ENCODE measurements at regions not wholly inside any gene's neighbourhood (a gene's known extent, or its start where the extent isn't known, plus 50 kb on each side); places are given as distances from the start of the nearest gene placed in this dataset.

DNA sequence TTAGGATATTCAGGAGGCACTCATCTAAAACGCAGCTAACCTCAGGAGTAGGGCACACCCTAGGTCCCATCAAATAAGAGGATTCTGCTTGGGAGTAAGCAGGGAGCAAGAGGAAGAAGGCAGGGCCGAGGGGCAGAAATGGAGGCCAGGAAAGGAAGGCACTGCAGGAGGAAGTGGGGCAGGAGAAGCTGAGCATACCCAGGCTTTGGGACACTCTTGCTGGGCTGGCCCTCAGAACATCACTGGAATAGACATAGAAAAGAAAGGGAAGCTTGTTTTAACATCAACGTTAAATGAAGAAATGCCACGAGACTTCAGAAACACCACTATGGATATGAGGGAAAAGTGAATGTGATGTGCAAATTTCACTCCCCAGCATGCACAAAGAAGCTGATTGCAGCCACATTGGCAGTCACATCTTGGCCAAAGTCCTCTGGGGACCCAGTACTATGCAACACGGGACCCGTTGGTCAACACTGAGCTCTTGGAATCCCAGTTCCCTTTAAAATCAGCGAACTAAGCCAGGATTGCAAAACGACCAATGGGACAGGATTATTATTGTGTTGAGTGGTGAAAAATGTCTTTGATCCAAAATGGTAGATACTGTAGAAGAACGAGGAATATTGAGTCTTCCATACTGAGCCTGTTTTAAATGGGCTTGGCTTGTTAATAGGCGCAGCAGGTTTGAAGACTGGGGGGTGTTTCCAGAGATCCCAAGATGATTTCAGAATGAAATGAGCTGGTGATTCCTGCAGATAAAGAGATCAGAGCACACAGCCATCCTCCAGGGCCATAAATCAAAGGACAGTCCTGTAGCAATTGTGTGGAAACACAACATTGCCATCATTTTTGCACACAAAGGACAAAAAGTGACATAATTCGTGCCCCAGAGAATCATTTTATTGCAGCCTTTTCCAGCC lies 152.4 kb downstream of the TOMM20 start:
- no peak for DNase-seq

DNA sequence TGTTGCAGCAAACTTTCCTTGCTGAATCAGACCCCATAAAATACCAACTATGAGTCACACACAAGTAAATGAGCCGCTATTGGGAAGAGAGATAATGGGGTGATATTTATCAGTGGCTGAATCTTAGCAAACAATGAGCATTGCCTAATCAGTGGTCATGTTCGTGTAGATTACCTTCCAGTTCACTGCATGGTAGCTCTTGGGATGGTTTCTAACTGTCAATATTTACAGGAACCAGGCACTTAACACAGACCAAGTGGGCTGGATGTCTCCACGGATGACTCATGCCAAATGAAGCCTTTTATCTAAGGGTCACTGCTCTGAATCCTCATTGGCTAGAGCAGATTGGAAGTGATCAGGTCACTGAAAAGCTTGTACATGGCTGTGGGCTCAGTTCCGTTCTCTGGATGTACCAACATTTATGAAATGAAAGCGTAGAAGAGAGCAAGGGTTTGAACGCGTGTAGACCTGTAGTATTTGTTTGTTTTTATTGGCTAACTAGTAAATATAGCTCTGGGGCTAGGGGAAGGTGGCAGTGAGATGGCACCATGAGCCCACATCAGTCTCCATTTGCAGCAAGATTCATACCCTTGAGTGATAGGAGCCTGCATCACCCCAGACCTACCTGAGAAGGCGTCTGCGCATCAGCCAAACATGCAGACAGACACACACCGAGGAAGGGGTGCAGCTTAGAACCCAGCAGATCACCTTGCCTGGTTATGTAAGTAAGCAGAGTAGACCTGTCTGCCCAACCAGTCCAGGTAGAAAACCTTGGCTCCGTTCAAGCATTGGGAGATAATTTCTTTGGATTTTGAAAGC lies 153.3 kb downstream of the TOMM20 start:
- no peak for DNase-seq

DNA sequence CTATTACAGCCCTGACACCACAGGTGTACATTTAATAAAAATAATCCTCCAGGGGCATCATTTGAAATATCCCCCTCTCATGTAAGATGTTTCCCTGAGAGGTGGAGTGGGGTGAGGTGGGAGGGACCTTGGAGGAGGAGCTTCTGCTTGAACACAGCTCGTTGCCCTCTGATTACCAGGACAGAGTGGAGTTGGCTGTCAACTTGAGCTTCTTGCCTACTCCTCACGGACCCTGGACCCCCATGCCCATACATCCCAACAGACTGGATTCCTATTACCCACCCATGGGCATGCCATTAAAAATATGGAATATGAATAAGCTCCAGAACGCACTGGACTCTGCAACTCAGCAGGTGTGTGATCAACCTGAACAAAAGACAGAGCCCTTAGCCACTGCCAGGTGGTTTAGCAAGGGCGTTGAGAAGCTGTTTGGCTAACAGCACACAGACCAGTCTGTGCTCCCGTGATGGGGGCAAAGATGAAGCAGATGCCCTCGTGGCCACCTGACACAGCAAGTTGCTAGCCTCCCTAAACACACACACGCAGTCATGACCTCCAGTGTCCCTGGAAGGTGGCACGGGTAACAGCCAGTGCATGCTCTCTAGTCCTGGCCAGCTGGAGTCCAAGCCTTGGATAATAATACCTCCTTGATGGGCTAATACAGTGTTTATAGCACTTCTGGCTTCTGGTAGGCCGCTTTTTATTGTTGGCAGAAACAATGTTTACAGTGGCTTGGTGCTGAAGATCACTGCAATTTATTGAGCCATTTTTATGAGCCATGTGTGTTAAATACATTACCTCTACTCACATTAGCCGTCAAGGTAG lies 155.0 kb downstream of the TOMM20 start:
- DNase-seq = no peak

DNA sequence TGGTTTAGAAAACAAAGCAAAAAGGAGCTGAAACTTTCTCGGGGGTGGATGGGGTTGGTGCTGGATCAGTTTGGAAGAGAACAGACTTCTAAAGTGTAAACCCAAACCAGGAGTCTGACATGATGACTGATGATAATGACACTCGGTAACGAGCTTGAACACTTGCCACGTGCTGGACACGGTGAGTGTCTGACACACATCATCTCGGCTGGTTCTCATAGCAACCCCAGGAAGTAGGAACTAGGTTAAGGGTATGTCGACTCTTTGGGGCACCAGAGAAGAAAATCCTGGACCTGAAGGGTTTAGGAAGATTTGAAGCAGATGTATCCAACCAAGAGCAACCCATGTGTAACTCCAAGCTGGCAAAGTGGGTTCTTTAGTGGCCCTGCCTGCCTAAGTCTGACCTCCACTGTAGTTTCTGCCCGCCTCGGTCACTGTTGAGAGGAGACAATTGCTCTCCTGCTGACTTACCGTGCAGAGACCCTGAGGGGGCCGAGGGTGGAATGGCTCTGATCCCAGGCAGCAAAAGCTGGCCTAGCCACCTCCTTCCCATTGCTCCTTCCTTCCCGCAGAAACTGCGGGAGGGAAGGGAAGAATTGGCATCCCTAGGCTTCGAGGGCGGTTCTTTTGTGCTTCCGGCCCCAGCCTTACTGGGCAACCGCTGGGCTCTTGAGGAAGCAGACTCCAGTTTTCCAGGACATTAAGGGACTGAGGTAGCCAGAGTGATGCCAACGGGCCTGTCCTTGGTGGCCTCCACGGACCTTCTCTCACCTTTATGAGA lies 156.0 kb downstream of the TOMM20 start:
- DNase-seq = no peak

DNA sequence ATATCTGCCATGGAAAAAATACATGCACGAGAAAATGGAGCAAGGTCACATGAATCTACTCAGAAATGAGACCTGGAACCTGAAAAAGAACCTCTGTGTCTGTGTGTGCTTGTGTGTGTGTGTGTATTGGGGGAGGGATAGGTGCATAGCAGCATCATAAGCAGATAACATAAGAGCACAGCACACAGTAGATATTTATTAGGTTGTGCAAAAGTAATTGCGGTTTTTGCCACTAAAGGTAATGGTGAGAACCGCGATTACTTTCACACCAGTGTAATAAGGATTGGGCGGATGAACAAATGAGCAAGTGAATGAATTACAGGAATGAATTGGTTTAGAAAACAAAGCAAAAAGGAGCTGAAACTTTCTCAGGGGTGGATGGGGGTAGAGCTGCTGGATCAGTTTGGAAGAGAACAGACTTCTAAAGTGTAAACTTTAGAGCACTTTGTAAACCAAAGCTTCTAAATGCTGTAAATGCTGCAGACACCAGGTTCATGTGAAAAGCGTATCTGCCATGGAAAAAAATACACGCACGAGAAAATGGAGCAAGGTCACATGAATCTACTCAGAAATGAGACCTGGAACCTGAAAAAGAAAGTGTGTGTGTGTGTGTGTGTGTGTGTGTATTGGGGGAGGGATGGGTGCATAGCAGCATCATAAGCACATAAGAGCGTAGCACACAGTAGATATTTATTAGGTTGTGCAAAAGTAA lies 156.9 kb downstream of the TOMM20 start:
- DNase-seq = no peak

DNA sequence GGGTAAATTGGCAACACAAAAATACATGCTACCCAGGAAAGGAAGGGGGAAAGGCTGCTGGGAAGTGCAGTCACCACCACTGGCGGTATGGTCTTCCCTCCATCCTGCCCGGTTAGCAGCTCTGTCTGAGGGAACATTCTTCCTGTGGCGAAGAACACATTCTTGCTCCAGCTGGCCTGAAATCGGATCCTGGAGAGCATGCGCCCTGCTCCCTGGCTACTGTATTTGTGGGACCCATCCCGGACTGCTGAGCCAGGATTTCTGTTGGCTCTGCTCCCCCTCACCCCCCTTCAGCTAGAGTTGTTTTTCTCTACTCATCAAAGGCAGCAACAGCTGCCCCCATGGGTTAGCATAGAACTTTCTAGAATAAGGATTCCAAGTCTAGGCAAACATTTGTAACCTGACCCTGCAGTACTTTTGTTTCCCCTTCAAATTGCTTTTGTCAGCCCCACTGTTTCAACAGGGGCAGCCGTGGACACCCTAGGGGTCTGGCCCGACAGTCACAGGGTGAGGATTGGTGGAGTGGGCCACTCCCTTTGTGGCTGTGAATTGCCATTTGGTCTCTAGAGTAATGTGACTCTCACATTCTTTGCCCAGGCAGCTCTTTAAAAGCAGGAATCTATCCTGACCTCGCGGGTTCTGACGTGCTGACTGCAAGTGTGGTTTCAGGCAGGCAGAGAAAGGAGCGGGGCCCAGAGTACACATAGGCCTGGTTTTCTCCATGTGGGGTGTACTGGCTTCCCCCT lies 157.7 kb downstream of the TOMM20 start:
- peak in 32 of 51 donors; percentile 21 to 81 (median 48) for DNase-seq

DNA sequence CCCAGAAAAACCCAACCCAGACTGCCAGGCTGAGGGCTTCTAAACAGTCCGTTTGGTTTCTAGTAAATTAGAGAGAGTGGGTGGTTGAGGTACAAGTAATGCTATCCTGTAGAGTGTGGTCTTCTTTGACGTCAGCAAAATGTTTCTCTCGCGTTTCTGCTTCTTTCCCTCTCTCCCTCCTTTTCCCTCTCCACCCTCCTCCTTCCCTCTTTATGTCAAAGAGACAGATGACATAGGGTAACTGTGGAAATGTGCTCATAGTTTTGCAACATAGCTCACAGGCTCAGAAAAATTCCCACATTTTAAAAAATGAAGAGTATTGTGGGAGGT lies 158.3 kb downstream of the TOMM20 start:
- DNase-seq = no peak

DNA sequence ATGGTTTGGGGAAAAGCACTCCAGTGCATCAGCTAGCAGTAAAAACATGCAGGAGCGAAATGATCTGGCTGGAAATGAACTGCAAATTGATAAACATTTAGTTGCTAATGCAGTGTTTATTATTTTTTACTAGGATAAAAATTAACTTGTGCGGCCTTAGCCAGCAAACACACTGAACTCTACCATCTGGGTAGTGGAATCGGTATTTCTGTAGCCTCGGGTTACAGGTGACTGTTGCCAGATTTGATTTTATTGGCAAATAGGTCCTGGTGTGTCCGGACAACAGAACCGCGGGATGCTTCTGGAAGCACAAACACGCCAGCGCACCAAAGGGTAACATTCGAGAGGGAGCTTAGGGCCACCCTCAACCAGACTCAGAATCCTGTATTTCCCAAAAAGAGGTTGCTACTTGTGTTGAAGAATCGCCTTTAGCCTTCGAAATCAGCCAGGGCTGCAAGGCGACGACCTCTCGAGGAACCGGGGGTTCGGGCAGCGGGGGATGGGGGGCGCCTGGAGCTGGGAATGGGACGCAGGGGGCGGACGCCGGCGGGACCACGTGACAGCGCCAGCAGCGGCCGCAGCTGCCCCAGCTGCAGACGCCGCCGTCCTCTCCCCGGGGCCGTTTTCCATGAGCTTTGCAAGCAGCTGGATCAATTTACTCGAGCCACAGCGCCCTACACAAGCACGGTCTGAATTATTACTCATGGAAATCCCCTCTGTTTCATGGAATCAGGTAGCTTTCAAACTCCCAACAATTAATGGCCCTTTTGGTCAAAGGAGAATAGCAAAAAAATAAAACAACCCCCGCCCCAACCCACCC lies 158.8 kb downstream of the TOMM20 start:
- peak in 46 of 51 donors; percentile 30 to 82 (median 59) for DNase-seq

DNA sequence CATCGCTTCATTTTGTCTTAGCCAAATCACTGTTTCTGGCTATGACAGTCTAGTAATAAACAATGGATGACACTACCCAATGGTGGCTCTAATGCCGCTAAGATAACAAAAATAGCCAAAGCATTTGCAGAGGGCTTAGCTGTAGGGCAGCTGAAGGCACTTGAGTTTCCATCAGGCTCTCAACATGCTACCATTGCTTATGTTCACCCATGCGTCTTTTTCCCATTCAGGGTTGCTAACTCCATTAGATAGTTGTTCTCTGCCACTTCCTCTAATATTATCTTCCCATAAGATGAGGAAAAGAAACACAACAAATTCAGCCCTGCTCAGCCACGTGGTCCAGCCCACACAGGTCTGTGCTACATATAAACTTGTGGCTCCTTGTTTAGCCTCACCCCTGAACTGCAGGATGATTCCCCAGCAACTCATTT lies 159.6 kb downstream of the TOMM20 start:
- no peak for DNase-seq

DNA sequence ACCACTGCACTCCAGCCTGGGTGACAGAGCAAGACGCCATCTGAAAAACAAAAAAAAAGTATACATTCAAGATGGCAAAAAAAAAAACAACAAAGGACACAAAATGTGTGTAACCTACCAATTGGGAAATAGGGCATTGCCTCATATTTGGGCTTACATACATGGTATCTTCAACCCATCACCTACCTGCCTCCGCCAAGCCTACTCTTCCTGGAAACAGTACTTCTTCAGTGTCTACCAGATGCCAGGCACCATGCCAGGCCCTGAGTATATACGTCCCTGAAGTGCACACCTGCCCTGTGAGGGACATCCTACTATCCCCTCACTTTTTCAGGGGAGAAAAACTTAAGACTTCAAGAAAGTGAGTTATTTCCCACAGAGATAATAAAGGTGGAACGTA lies 160.2 kb downstream of the TOMM20 start:
- DNase-seq = no peak

DNA sequence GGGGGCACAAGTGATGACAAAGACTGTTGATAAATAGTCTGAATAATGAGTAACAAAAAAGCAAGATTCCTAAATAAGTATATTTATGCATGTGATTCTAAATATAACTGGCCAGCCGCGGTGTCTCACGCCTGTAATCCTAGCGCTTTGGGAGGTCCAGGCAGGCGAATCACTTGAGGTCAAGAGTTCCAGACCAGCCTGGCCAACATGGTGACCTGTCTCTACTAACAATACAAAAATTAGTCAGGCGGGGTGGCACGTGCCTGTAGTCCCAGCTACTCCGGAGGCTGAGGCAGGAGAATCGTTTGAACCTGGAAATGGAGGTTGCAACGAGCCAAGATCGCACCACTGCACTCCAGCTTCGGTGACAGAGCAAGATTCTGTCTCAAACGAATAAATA lies 161.5 kb downstream of the TOMM20 start:
- no peak for DNase-seq

DNA sequence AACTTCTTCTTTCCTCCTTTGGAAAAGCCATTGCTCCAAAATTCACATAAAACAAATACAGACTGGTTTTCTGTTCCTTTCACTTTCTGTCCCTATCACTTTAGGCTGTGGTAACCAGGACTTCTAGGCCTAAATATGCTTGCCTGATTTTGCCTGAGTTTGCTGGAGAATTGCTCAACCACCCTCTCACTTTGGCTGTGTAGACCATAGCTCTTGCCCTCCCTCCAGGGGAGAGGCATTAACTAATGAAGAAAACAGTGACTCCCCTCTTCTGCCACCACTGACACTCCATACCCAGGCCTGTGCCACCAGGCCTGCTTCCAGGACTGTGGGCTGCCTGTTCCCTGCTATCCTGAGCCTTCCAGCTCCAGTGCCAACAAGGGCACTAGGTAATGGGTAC lies 163.5 kb downstream of the TOMM20 start:
- DNase-seq = no peak

DNA sequence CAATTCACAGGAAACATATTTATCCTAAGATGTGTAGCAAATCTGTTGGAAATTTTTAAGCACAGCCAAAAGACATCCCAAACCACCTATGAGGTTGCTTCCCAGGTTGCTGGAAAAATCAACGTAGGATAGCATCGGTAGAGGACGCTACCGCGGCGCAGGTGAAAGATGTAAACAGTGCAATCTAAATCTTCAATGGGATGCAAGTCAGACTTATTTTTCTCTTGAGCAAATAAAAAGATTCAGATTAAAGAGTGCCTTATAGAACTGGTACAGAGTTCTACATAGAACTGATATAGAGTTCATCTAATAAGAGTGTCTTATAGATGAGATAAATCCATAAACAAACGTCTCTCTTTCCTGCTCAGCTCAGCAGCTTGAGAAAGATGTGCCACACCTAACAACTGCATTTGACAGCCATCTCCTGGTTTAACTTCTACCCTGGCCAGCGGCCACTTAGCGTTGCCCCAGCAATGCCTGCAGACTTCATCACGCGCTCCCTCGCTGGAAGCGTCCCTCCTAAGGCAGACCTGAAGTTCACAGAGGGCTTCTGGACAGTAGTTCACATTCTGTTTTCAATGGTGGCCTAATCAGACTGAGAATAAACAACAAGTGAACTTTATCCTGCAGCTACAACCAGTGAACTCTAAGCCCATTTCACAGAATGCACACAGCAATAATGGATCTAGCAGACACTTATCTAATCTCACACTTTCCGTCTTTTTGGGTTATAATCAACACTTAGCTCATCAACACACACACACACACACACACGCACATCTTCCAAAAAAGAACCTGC lies 164.5 kb downstream of the TOMM20 start:
- peak in 1 of 51 donors; percentile 15 for DNase-seq

DNA sequence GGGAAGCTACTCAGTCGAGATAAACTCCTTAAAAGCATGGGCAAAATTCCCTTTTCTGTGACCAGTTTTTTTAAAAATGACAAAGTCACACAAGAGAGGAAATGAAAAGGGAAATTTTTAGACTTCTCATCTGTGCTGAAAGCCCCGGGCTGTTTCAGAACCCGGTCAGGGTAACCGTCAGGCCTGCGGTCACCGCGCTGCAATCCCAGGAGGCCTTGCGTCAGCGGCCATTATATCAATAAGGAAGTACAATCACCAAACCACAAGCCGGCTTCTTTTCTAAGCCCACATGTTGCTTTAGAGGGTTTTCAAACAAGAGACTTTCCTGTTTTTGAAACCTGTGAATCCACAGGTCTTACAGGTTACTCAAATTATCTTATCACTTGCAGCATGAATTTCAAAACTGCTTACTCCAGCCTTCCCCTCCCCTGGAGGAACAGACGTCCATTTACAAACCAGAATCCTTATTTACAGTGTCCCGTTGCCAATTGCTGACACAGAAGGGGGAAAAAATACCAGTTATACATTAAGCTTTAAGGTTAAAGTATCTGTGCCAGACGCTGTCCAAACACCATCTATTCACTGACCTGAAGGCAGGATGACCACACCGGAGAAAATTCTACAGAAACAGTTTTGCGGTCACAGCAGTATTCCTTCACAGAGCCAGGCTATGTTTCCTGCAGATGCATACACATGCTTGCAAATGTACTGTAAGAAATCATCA lies 165.3 kb downstream of the TOMM20 start:
- peak in 11 of 51 donors; percentile 14 to 45 (median 22) for DNase-seq

DNA sequence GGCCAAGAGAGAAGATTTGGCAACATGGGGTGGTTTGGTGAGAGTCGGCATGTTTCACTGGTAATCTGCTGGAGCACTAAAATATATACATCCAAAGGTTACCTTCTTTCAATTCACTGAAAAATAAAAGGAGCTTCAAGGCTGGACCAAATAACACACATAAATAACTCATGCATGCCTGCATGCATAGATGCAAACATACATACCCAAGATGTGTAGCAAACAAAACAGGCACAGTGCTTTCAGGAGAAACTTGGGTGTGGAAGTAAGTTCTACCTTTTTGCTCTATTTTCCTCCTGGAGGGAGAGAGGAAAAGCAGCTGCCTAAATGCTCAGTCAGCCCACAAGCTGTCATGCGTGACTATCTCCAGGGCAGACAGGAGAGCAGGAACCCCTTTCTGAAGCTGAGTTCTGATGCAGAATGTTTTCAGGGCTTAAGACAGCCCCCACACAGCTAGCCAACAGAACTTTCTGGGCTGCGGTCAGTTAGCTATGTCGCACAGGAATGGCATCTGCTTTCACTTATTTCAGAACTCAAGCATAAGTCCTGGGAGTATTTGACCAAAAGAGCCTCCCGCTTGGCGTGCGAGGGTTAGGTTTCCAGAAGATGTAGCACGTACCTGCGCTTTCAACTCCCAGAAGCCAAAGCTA lies 166.2 kb downstream of the TOMM20 start:
- no peak for DNase-seq

All from hypothalamus (tissue), 51 donors.